HUDEP-2 (cell line): ENCODE measurements at regions not wholly inside any gene's neighbourhood (a gene's known extent, or its start where the extent isn't known, plus 50 kb on each side); places are given as distances from the start of the nearest gene placed in this dataset.
A peak's percentile ranks its signal among the peaks of the same experiment; 100 is the strongest.

Source experiments
- DNase-seq, 76 experiments: peaks; one replicate each; lab custom pipeline; 2025; ENCODE audit not compliant: unreplicated experiment in 76 of 76; lab: John Stamatoyannopoulos, UW

DNA sequence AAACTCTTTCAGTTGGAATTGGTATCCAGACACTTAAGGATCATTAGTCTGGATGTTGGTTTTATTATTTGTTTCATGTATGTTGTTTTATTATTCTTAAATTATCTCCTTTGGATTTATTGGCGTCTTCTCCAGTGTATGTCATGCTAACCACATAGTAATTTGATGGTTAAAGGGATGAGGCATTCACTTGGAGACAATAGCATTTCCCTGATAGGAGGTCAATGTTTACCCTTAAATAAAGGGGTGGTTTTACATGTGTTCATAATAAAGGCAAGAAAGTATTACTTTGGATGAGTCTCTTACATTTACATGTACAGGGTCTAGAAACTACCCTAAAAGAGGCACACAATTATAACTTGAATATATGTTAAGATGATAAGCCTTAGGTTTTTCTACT is 51.2 kb upstream of the RNF144B start:
- no peak for DNase-seq

DNA sequence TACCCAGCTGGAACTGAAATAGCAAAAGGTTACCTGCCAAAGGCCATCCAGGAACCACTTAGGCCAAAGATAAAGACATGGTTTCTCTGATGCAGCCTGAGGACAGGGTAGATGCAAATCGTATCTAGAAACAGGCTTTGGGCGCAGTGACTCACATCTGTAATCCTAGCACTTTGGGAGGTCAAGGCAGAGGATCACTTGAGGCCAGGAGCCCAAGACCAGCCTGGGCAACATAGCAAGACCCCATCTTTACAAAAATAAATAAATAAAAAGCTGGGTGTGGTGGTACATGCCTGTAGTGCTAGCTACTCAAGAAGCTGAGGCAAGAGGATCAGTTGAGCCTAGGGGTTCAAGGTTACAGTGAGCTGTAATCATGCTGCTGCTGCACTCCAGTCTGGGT is 52.9 kb upstream of the RNF144B start:
- DNase-seq: no peak

DNA sequence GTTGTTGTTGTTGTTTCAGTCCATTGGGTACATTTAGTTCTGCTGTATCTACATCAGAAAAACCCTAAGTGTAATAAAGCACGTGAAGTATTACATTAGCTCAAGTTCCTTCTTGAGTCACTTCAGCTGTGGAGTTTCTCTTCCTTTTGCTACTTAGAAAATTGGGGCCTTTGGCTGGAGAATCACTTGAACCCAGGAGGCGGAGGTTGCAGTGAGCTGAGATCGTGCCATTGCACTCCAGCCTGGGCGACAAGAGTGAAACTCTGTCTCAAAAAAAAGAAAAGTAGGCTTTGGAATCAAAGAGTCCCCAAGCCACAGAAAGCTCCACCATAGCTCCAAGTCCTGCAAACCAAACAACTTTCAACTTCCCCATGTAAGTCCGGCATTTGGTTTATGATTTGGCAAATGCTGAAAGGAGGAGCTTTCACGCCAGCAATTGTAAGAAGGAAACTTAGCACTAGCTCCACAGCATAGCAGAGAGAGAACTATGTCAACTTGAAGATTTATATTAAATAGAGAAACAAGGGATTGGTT is 56.5 kb upstream of the RNF144B start:
- DNase-seq: no peak

DNA sequence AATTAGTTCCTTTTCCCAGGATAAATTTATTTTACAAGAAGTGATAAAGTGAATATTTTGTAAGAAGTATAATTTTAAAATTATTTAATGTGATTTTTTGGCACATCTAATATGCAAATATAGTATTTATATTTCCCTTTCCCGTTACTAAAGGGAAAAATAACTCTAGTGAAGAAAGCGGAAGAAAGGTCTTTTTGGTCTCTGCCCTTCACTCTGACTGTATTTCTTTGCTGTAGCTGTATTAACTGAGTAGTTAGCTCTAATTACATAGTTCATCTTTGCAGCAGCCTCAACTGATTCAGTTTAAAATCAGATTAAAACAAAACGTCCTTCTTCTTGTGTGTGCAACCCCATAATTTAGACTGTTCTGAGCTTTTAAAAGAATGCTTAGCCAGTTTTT is 57.4 kb upstream of the RNF144B start:
- DNase-seq: no peak

DNA sequence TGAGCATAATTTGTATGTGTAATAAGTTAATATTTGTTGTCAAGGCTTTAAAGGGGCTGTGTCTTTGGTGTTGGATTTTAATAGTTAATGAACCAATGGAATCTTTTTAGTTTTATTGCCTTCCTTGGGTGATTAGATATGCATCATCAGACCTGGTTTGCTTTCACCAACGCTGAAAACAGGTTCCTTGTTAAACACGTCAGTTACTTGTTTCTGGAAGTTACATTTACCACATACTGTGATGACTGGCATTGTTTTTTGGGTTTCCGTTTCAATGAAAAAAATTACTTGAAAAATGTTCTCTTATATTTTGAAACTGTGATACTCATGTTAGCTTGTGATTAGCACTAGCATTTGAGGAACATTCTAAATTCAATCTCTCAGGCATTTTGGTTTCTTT is 58.6 kb upstream of the RNF144B start:
- DNase-seq: no peak

DNA sequence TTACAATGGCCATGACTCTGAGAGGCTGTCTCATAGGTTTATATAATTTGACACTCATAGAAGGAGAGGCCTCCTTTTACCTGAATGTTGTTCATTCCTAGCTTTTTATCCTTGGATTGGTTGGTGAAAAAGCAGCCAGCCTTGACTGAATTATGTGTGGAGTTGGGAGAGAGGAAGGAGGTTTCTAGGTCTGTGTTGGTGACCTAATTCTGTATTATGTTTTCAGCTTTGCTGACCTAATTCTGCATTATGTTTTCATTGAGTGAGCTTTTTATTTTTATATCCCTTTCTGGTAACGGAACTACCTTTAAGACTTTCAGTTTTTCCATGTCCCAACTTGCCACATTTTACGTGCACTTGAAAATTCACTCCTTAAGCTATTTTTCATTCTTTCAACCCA is 59.1 kb upstream of the RNF144B start:
- no peak for DNase-seq

DNA sequence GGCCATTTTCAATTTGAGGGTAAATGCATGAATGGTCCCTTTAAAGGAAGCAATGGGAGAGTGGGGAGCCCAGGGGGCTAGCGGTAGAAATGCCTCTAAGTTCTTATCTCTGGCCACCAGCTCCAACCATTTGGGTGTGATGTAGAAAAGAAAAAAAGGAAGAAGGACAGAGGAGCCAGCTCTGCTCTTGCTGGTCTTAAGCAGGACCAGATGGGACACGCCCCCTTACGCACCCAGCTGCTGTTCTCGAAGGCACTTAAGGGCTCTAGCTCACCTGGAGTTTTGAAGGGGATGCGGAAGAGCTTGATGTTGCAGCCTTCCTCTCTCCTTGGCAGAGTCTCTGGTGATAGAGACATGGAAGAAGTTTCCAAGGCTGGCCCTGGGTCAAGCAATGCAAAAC is 59.5 kb upstream of the RNF144B start:
- peak in 4 of 76 experiments; percentile 6 to 10 (median 8) for DNase-seq

DNA sequence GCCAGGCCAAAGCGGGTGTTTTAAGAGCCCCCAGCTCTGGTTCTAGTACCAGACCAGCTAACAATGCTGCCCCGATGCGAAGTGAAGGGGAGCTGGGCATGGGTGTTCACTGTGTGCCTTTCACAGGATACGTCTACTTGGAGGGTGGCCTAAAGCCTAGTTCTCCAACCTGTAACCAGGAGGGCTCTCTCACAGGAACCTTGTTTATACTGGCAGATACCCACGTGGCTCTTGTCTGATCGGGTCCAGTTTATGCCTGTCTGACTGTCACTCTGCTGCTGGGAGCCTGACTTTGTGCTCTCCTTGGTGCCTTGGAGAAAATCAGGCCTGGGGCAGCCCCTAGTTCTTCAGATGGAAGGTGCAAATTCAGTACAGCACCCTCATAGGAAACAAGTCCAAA is 60.2 kb upstream of the RNF144B start:
- no peak for DNase-seq

DNA sequence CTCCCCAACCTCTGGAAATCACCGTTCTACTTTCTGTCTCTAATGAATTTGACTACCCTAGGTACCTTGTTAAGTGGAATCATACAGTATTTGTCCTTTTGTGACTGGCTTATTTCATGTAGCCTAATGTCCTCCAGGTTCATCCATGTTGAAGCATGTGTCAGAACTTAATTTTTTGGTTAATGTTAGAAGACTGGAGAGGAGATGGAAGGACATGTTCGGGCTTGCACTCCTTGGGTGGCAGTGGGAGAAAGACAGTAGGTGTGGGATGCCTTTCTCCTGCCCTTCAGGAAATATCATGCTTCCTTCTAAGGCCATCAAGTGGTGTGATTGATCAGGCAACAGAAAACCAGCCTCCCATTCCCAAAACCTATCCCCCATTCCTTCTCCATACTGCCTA is 61.1 kb upstream of the RNF144B start:
- DNase-seq: no peak

DNA sequence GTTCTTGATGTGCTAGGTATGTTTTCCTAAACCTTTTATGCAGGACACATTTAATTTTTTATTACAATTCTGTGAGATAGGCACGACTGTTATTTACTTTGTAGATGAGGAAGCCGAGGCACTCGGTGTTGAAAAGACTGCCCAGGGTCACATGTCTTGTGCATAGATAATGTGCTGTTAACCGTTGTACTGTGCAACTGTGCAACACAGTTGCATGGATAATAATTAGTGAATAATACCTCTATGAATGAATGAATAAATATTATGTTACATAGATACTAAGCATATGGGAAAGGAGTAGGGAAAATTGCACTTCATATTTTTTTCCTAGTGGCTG is 60.3 kb upstream of the DEK start:
- no peak for DNase-seq

DNA sequence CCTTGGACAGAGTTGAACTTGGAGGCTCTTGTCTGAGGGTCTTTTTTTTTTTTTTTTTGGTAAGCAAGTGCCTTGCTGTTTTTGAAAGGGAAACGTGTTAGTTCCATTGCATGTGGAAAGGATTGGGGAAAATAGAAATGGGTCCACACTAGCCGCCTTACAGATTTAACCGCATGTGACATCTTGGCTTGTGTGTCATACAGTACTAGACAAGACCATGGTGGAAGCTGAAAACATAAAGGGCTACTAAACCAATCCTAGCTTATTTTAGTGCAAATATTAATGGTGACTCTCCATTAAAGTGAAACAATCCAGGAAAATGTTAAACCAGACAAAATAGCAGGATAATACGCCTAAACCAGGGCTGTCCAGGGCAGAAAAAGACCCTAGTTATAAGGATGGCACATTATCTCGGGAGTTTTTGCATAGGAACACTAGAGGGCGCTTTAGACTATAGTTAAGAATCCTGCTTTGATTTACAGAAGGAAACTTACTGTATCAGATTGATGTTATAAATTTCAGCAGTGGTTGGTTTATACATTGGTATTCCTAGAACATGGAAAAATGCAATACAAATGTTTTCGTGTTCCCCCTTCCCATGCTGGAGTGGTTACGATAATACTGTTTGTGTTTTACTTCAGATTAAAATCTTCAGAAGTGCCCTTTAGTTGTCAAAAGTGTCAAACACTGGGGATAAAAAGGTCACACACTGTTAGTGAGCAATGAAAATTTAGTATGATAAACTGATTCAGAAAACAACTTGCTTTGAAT is 59.8 kb upstream of the DEK start:
- DNase-seq: peak in 22 of 76 experiments; percentile 1 to 51 (median 24)

DNA sequence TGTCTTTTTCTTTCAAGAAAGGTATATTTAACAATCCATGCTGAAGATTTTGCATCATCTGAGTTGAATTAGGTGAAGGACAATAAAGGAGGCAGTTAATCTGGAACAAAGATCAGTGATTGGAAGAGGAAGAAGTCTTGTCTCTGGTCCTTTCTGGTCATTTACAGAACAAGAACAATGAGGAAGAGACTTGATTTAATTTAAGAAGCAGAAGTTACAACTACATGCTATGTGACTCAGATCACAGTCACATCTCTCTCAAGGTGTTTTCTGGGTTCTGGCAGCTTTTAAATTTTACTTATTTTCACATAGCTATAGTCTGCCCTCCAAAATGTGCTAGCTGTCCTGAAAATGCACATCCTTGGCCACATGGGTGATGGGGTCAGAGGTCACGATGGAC is 53.5 kb upstream of the DEK start:
- DNase-seq: no peak

DNA sequence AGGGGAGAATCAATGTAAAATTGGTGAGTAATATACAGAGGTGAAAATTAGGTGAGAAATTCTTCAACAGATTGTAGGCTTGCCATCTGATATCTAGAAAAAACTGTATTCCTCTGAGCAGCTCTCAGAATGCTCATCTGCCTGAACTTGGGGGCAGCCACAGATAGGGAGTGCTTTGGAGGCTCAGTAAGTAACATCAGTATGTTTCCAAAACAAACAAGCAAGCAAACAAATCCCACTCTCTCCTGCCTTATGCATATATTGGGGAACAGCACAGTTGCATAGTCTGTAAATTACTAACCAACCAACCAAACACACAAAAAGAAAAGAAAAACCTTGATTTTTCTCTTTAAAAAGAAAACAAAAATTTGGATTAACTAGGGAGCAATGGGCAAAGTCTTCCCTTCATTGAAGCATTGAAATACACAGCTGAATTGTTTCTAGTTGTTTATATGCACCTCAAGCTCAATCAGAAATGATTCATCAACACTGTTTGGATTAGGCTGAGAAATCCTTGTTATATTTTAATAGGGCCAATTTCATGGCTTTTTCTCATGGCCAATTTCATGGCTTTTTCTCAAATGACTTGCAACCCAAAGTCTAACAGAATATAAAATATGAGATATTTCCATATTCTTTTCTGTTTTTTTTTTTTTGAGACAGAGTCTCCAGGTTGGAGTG is 50.1 kb upstream of the DEK start:
- no peak for DNase-seq
